ENCODE measurements at regions not wholly inside any gene's neighbourhood (a gene's known extent, or its start where the extent isn't known, plus 50 kb on each side); places are given as distances from the start of the nearest gene placed in this dataset.
"Not testable (repeated sequence)": the region's sequence is repeated elsewhere in the genome, so short reads cannot be mapped to it uniquely, and the experiment has no call there.

- H3K27me3 ChIP-seq (ENCODE audit: control insufficient read depth, insufficient read depth, low read length): peaks cover 26% of the 10 kb centered on the region
- no peaks in the 10 kb centered on the region for H3K36me3 ChIP-seq (ENCODE audit: insufficient read depth, low read length)
- no peaks in the 10 kb centered on the region for H3K4me1 ChIP-seq (ENCODE audit: control insufficient read depth, insufficient read depth, low read length)
- H3K9me3 ChIP-seq (replicated peaks; ENCODE audit: low read length): no peaks in the 10 kb centered on the region
- H3K9ac ChIP-seq (ENCODE audit: low read depth, low read length): no peak overlapping the region
- no peak overlapping the region for H3K4me3 ChIP-seq (ENCODE audit: low read length)
- H3K4me2 ChIP-seq (ENCODE audit: low read length): no peak overlapping the region
Measured at GRCh38 chr18:10249270-10249669, 205.2 kb upstream of the APCDD1 start.

GRCh38 chr18:10249801-10250200 is 204.6 kb upstream of the APCDD1 start:
- Histone ChIP-seq H3K9ac (ENCODE audit: low read depth, low read length) (no peak overlapping the region), H3K4me1 (ENCODE audit: control insufficient read depth, insufficient read depth, low read length) (no peaks in the 10 kb centered on the region), H3K36me3 (ENCODE audit: insufficient read depth, low read length) (no peaks in the 10 kb centered on the region), H3K4me3 (ENCODE audit: low read length) (no peak overlapping the region), H3K27me3 (ENCODE audit: control insufficient read depth, insufficient read depth, low read length) (peaks cover 21% of the 10 kb centered on the region), H3K4me2 (ENCODE audit: low read length) (no peak overlapping the region), H3K9me3 (replicated peaks; ENCODE audit: low read length) (no peaks in the 10 kb centered on the region)

GRCh38 chr18:10252494-10252893 is 201.9 kb upstream of the APCDD1 start:
- no peaks in the 10 kb centered on the region for H3K9me3 ChIP-seq (replicated peaks; ENCODE audit: low read length)
- no peaks in the 10 kb centered on the region for H3K36me3 ChIP-seq (ENCODE audit: insufficient read depth, low read length)
- no peaks in the 10 kb centered on the region for H3K4me1 ChIP-seq (ENCODE audit: control insufficient read depth, insufficient read depth, low read length)
- no peak overlapping the region for H3K4me3 ChIP-seq (ENCODE audit: low read length)
- H3K27me3 ChIP-seq (ENCODE audit: control insufficient read depth, insufficient read depth, low read length): peaks cover 6% of the 10 kb centered on the region
- no peak overlapping the region for H3K4me2 ChIP-seq (ENCODE audit: low read length)
- H3K9ac ChIP-seq (ENCODE audit: low read depth, low read length): no peak overlapping the region

- Histone ChIP-seq H3K4me3 (ENCODE audit: low read length) (no peak overlapping the region), H3K9ac (ENCODE audit: low read depth, low read length) (no peak overlapping the region), H3K4me1 (ENCODE audit: control insufficient read depth, insufficient read depth, low read length) (no peaks in the 10 kb centered on the region), H3K36me3 (ENCODE audit: insufficient read depth, low read length) (no peaks in the 10 kb centered on the region), H3K4me2 (ENCODE audit: low read length) (no peak overlapping the region), H3K27me3 (ENCODE audit: control insufficient read depth, insufficient read depth, low read length) (no peaks in the 10 kb centered on the region), H3K9me3 (replicated peaks; ENCODE audit: low read length) (no peaks in the 10 kb centered on the region)
Measured at GRCh38 chr18:10252952-10253705, 201.3 kb upstream of the APCDD1 start.

GRCh38 chr18:10256276-10256675 is 198.2 kb upstream of the APCDD1 start:
- H3K36me3 ChIP-seq (ENCODE audit: insufficient read depth, low read length); H3K9ac ChIP-seq (ENCODE audit: low read depth, low read length); H3K27me3 ChIP-seq (ENCODE audit: control insufficient read depth, insufficient read depth, low read length); H3K4me3 ChIP-seq (ENCODE audit: low read length); H3K4me1 ChIP-seq (ENCODE audit: control insufficient read depth, insufficient read depth, low read length); H3K4me2 ChIP-seq (ENCODE audit: low read length); H3K9me3 ChIP-seq (replicated peaks; ENCODE audit: low read length): not testable (repeated sequence)

GRCh38 chr18:10258836-10259474 is 195.5 kb upstream of the APCDD1 start:
- H3K9ac ChIP-seq (ENCODE audit: low read depth, low read length): no peak overlapping the region
- H3K4me3 ChIP-seq (ENCODE audit: low read length): no peak overlapping the region
- H3K4me2 ChIP-seq (ENCODE audit: low read length): no peak overlapping the region
- H3K9me3 ChIP-seq (replicated peaks; ENCODE audit: low read length): no peaks in the 10 kb centered on the region
- H3K36me3 ChIP-seq (ENCODE audit: insufficient read depth, low read length): no peaks in the 10 kb centered on the region
- H3K27me3 ChIP-seq (ENCODE audit: control insufficient read depth, insufficient read depth, low read length): peaks cover 4% of the 10 kb centered on the region
- H3K4me1 ChIP-seq (ENCODE audit: control insufficient read depth, insufficient read depth, low read length): peaks cover 4% of the 10 kb centered on the region

- Histone ChIP-seq H3K4me2 (ENCODE audit: low read length) (no peak overlapping the region), H3K4me1 (ENCODE audit: control insufficient read depth, insufficient read depth, low read length) (peaks cover 4% of the 10 kb centered on the region)
Measured at GRCh38 chr18:10259901-10260300, 194.5 kb upstream of the APCDD1 start.

GRCh38 chr18:10261344-10262276 is 192.8 kb upstream of the APCDD1 start:
- no peak overlapping the region for H3K4me2 ChIP-seq (ENCODE audit: low read length)
- H3K4me1 ChIP-seq (ENCODE audit: control insufficient read depth, insufficient read depth, low read length): peaks cover 4% of the 10 kb centered on the region
- H3K9ac ChIP-seq (ENCODE audit: low read depth, low read length): no peak overlapping the region
- H3K9me3 ChIP-seq (replicated peaks; ENCODE audit: low read length): no peaks in the 10 kb centered on the region
- no peaks in the 10 kb centered on the region for H3K36me3 ChIP-seq (ENCODE audit: insufficient read depth, low read length)
- peaks cover 4% of the 10 kb centered on the region for H3K27me3 ChIP-seq (ENCODE audit: control insufficient read depth, insufficient read depth, low read length)
- no peak overlapping the region for H3K4me3 ChIP-seq (ENCODE audit: low read length)

More at GRCh38 chr18:10259901-10260300, 194.5 kb upstream of the APCDD1 start:
- Histone ChIP-seq H3K36me3 (ENCODE audit: insufficient read depth, low read length) (no peaks in the 10 kb centered on the region), H3K27me3 (ENCODE audit: control insufficient read depth, insufficient read depth, low read length) (peaks cover 4% of the 10 kb centered on the region), H3K4me3 (ENCODE audit: low read length) (no peak overlapping the region), H3K9ac (ENCODE audit: low read depth, low read length) (no peak overlapping the region), H3K9me3 (replicated peaks; ENCODE audit: low read length) (no peaks in the 10 kb centered on the region)

- Histone ChIP-seq H3K4me2 (ENCODE audit: low read length) (no peak overlapping the region), H3K9me3 (replicated peaks; ENCODE audit: low read length) (no peaks in the 10 kb centered on the region), H3K27me3 (ENCODE audit: control insufficient read depth, insufficient read depth, low read length) (peaks cover 4% of the 10 kb centered on the region), H3K4me3 (ENCODE audit: low read length) (no peak overlapping the region), H3K36me3 (ENCODE audit: insufficient read depth, low read length) (no peaks in the 10 kb centered on the region), H3K4me1 (ENCODE audit: control insufficient read depth, insufficient read depth, low read length) (peaks cover 4% of the 10 kb centered on the region), H3K9ac (ENCODE audit: low read depth, low read length) (no peak overlapping the region)
Measured at GRCh38 chr18:10262566-10262965, 191.9 kb upstream of the APCDD1 start.

- Histone ChIP-seq H3K4me2 (ENCODE audit: low read length) (no peak overlapping the region), H3K9ac (ENCODE audit: low read depth, low read length) (no peak overlapping the region), H3K4me1 (ENCODE audit: control insufficient read depth, insufficient read depth, low read length) (peaks cover 4% of the 10 kb centered on the region), H3K36me3 (ENCODE audit: insufficient read depth, low read length) (no peaks in the 10 kb centered on the region), H3K4me3 (ENCODE audit: low read length) (no peak overlapping the region), H3K27me3 (ENCODE audit: control insufficient read depth, insufficient read depth, low read length) (no peaks in the 10 kb centered on the region), H3K9me3 (replicated peaks; ENCODE audit: low read length) (no peaks in the 10 kb centered on the region)
Measured at GRCh38 chr18:10264260-10264659, 190.2 kb upstream of the APCDD1 start.

GRCh38 chr18:10265560-10266333 is 188.7 kb upstream of the APCDD1 start:
- no peak overlapping the region for H3K9ac ChIP-seq (ENCODE audit: low read depth, low read length)
- H3K9me3 ChIP-seq (replicated peaks; ENCODE audit: low read length): no peaks in the 10 kb centered on the region
- no peak overlapping the region for H3K4me3 ChIP-seq (ENCODE audit: low read length)
- no peak overlapping the region for H3K4me2 ChIP-seq (ENCODE audit: low read length)
- H3K27me3 ChIP-seq (ENCODE audit: control insufficient read depth, insufficient read depth, low read length): no peaks in the 10 kb centered on the region
- no peaks in the 10 kb centered on the region for H3K36me3 ChIP-seq (ENCODE audit: insufficient read depth, low read length)
- H3K4me1 ChIP-seq (ENCODE audit: control insufficient read depth, insufficient read depth, low read length): peaks cover 3% of the 10 kb centered on the region
